HepG2 (cell line): ENCODE measurements at regions not wholly inside any gene's neighbourhood (a gene's known extent, or its start where the extent isn't known, plus 50 kb on each side); places are given as distances from the start of the nearest gene placed in this dataset.

Source experiments
- ATAC-seq: fragments of 200-7000 bp; cut with Tn5 transposase; 3 replicates; pipeline ENCODE4 v1.9.1; 2020; ENCODE audit warnings: mild to moderate bottlenecking, moderate library complexity
- BruUV-seq: library from RNA; stranded (reverse); fragments of 400-500 nt; replicated peaks from 2 replicates; lab custom pipeline; 2021; lab: Mats Ljungman, UMichigan
- CTCF ChIA-PET: fragments of 300-600 bp; formaldehyde crosslinking; extraction: SDS; loops from one replicate; lab custom pipeline; 2021; ENCODE audit warnings: low total read pairs, inconsistent platforms, low intra/inter-chr PET ratio; lab: Yijun Ruan, JAX
- POLR2A ChIA-PET: fragments of 350-600 bp; sonication (Branson Sonifier 250); formaldehyde crosslinking; loops from one replicate; lab custom pipeline; 2020; ENCODE audit warnings: antibody characterized with exemption, inconsistent platforms; lab: Yijun Ruan, JAX
- DNase-seq: peaks from one replicate; pipeline ENCODE4 v3.0.0-alpha.2; 2015; ENCODE audit warnings: low spot score
- FAIRE-seq: peaks from 3 replicates; lab custom pipeline; 2011; peaks lifted over from hg19 to GRCh38; lab: Jason Lieb, UNC
- H2AFZ ChIP-seq: one replicate; pipeline ENCODE4 v1.6.1; 2011; ENCODE audit warnings: low read length, inconsistent platforms
- H3K27ac ChIP-seq: fragments of 300-600 bp; 3 replicates; pipeline ENCODE4 v1.8.0; 2011; ENCODE audit warnings: mixed run types, mild to moderate bottlenecking, mixed read lengths, low read length, inconsistent platforms; ENCODE audit not compliant: insufficient read depth; ENCODE audit errors: extremely low read length
- H3K27me3 ChIP-seq, 2 experiments: fragments of 200-600 bp in 1 of 2; 2 replicates in 1 of 2; 3 replicates in 1 of 2; pipeline versions ENCODE4 v1.6.0 to v1.8.0; 2011; ENCODE audit warnings: low read length in 2 of 2, mild to moderate bottlenecking in 2 of 2, moderate library complexity in 2 of 2, inconsistent platforms in 1 of 2; ENCODE audit not compliant: insufficient read depth in 2 of 2, control insufficient read depth in 1 of 2
- H3K36me3 ChIP-seq, 2 experiments: fragments of 200-600 bp in 1 of 2; replicated peaks in 1 of 2; 2 replicates in 1 of 2; 3 replicates in 1 of 2; pipeline versions ENCODE4 v1.5.1 to v1.8.0; 2011; ENCODE audit warnings: low read length in 2 of 2, inconsistent platforms in 1 of 2; ENCODE audit not compliant: insufficient read depth in 2 of 2, control insufficient read depth in 1 of 2
- H3K4me1 ChIP-seq: 2 replicates; pipeline ENCODE4 v1.5.1; 2012; ENCODE audit warnings: low read length, inconsistent platforms; ENCODE audit not compliant: insufficient read depth
- H3K4me2 ChIP-seq: 2 replicates; pipeline ENCODE4 v1.6.0; 2011; ENCODE audit warnings: low read depth, low read length, inconsistent platforms
- H3K4me3 ChIP-seq, 3 experiments: fragments of 200-600 bp in 1 of 3; sonication (generic), shearing (Covaris generic) in 1 of 3; replicated peaks in 1 of 3; 2 replicates each; pipeline ENCODE4 v1.5.1; 2011 to 2016; ENCODE audit warnings: low read length in 3 of 3, inconsistent platforms in 2 of 3, low read depth in 2 of 3, mild to moderate bottlenecking in 2 of 3, control low read depth in 1 of 3, mixed read lengths in 1 of 3; ENCODE audit not compliant: insufficient read depth in 1 of 3
- H3K79me2 ChIP-seq: one replicate; pipeline ENCODE4 v1.6.1; 2011; ENCODE audit warnings: low read length, inconsistent platforms; ENCODE audit not compliant: insufficient read depth
- H3K9ac ChIP-seq: 2 replicates; pipeline ENCODE4 v1.6.0; 2011; ENCODE audit warnings: mild to moderate bottlenecking, low read depth, low read length, inconsistent platforms; ENCODE audit not compliant: insufficient read depth
- H3K9me3 ChIP-seq: 2 replicates; pipeline ENCODE4 v1.5.1; 2012; ENCODE audit warnings: mild to moderate bottlenecking, low read length
- H4K20me1 ChIP-seq: 2 replicates; pipeline ENCODE4 v1.6.0; 2011; ENCODE audit warnings: inconsistent platforms, mild to moderate bottlenecking, low read length, moderate library complexity; ENCODE audit not compliant: insufficient read depth
- CREB1 ChIP-seq, 2 experiments: fragments of 450-650 bp in 1 of 2; IDR thresholded peaks; 2 replicates each; pipeline ENCODE4 v1.6.1; 2016 to 2017; ENCODE audit warnings: control low read depth in 1 of 2, mild to moderate bottlenecking in 1 of 2, missing compliant biosample characterization in 1 of 2, missing genetic modification characterization in 1 of 2
- KAT7 ChIP-seq: IDR thresholded peaks from 2 replicates; pipeline ENCODE4 v1.6.1; 2018; ENCODE audit warnings: borderline replicate concordance, missing compliant biosample characterization
- MTF1 ChIP-seq: sonication (generic); formaldehyde crosslinking; IDR thresholded peaks from 2 replicates; pipeline ENCODE4 v1.5.0; 2020; ENCODE audit warnings: missing genetic modification reagents
- NFATC3 ChIP-seq: sonication (generic); formaldehyde crosslinking; IDR thresholded peaks from 2 replicates; pipeline ENCODE4 v1.5.1; 2020; ENCODE audit warnings: mild to moderate bottlenecking, missing genetic modification reagents
- RBM39 ChIP-seq: fragments of 200-400 bp; formaldehyde crosslinking; IDR thresholded peaks from one replicate; pipeline ENCODE4 v1.6.1; 2018; ENCODE audit warnings: antibody characterized with exemption, mild to moderate bottlenecking, low read depth, low read length; ENCODE audit not compliant: poor library complexity, severe bottlenecking
- ZNF501 ChIP-seq: sonication (generic); formaldehyde crosslinking; IDR thresholded peaks from 2 replicates; pipeline ENCODE4 v1.5.1; 2020; ENCODE audit warnings: mild to moderate bottlenecking, moderate library complexity, missing genetic modification reagents
- ZNF605 ChIP-seq: sonication (generic); formaldehyde crosslinking; IDR thresholded peaks from 2 replicates; pipeline ENCODE4 v1.8.0; 2022; ENCODE audit warnings: mild to moderate bottlenecking, missing genetic modification reagents
- WGBS: methylation state at CpG from one replicate; pipeline ENCODE4 v1.1.6; 2017; ENCODE audit warnings: low lambda C conversion rate; 5-methylcytosine and 5-hydroxymethylcytosine counted together
- in situ Hi-C: cut with HindIII; loops from 2 replicates; pipeline ENCODE4 v1.10.0; 2017; ENCODE audit warnings: low pct_unique_long_range_greater_than_20kb; ENCODE audit not compliant: extremely low pct_ligation_motif_present
- intact Hi-C: fragments of 100-400 bp; cut with micrococcal nuclease; formaldehyde crosslinking; loops from one replicate; pipeline ENCODE4 v1.10.0; 2022; ENCODE audit not compliant: unreplicated experiment
- TF ChIP-seq, protein P1 (sequence below): sonication (generic); formaldehyde crosslinking; IDR thresholded peaks from 2 replicates; pipeline ENCODE4 v1.4.0; 2020; ENCODE audit warnings: missing genetic modification reagents
- TF ChIP-seq, protein P2 (sequence below): sonication (generic); formaldehyde crosslinking; IDR thresholded peaks from 2 replicates; pipeline ENCODE4 v1.8.1; 2023; ENCODE audit warnings: mild to moderate bottlenecking, inconsistent platforms, moderate library complexity, missing genetic modification reagents, borderline replicate concordance
- TF ChIP-seq, protein P3 (sequence below): sonication (generic); formaldehyde crosslinking; IDR thresholded peaks from 2 replicates; pipeline ENCODE4 v1.5.1; 2020; ENCODE audit warnings: missing genetic modification reagents, mild to moderate bottlenecking, borderline replicate concordance

DNA sequence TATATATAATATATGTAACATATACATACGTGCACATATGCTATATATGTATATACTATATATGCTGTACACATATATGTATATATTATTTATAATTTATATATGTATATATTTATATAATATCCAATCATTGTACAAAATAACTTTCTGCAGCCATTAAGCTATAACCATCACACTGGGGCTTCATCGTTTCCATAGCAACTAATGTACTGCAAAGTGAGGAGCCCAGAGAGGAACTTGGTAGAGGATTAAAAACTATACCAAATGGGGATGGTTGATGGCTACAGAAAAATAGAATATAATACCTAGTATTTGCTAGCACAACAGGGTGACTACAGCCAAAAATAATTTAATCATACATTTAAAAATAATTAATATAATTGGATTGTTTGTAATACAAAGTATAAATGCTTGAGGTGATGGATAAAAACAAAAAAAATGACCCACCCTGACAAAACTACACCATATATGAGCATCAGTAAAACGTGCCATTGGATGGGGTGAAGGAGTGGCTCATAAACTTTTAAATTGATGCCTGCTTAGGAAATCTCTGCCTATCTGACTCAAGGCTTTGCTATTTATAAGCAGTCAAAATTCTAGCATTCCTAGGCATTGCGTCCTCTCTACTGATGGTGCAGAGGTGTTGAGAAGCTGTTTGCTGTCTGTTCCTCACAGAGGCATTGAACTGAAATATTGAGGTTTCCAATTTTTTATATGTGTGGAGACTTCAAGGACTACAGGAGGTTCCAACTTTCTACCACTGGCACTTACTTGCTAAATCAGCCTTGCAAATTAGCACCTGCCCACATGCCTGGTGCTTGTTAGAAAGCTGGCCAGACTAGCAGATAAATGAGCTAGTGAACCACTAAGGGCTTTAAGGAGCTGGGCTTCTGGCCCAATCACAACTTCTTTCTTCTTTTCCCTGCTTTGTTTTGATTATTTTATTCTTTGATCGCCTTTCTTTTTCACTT, 190.1 kb downstream of the SCP2D1 start:
- ChIA-PET POLR2A (no interaction called here), CTCF (no interaction called here)
- no peaks in the 10 kb centered on the region for H3K9me3 ChIP-seq
- WGBS = 26% methylated on average over 5 of the region's 5 CpGs
- H3K4me3 ChIP-seq = no peak overlapping the region
- FAIRE-seq = no peak
- no peaks in the 10 kb centered on the region for H3K79me2 ChIP-seq
- intact Hi-C loops (no loop called here), in situ Hi-C loops (no loop called here)
- TF ChIP-seq MTF1 (CRISPR knock-in tag) (no peak), ZNF501 (CRISPR knock-in tag) (no peak), ZNF605 (CRISPR knock-in tag) (no peak), RBM39 (no peak), CREB1 (IDR thresholded peaks at IDR 0.05) (no peak), CREB1 (CRISPR knock-in tag; IDR thresholded peaks at IDR 0.05) (no peak), KAT7 (no peak), NFATC3 (no peak)
- TF ChIP-seq, protein P1, sequence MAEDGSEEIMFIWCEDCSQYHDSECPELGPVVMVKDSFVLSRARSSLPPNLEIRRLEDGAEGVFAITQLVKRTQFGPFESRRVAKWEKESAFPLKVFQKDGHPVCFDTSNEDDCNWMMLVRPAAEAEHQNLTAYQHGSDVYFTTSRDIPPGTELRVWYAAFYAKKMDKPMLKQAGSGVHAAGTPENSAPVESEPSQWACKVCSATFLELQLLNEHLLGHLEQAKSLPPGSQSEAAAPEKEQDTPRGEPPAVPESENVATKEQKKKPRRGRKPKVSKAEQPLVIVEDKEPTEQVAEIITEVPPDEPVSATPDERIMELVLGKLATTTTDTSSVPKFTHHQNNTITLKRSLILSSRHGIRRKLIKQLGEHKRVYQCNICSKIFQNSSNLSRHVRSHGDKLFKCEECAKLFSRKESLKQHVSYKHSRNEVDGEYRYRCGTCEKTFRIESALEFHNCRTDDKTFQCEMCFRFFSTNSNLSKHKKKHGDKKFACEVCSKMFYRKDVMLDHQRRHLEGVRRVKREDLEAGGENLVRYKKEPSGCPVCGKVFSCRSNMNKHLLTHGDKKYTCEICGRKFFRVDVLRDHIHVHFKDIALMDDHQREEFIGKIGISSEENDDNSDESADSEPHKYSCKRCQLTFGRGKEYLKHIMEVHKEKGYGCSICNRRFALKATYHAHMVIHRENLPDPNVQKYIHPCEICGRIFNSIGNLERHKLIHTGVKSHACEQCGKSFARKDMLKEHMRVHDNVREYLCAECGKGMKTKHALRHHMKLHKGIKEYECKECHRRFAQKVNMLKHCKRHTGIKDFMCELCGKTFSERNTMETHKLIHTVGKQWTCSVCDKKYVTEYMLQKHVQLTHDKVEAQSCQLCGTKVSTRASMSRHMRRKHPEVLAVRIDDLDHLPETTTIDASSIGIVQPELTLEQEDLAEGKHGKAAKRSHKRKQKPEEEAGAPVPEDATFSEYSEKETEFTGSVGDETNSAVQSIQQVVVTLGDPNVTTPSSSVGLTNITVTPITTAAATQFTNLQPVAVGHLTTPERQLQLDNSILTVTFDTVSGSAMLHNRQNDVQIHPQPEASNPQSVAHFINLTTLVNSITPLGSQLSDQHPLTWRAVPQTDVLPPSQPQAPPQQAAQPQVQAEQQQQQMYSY (CRISPR knock-in tag) = no peak
- TF ChIP-seq, protein P2, sequence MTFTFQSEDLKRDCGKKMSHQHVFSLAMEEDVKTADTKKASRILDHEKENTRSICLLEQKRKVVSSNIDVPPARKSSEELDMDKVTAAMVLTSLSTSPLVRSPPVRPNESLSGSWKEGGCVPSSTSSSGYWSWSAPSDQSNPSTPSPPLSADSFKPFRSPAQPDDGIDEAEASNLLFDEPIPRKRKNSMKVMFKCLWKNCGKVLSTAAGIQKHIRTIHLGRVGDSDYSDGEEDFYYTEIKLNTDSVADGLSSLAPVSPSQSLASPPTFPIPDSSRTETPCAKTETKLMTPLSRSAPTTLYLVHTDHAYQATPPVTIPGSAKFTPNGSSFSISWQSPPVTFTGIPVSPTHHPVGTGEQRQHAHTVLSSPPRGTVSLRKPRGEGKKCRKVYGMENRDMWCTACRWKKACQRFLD (CRISPR knock-in tag) = no peak
- TF ChIP-seq, protein P3, sequence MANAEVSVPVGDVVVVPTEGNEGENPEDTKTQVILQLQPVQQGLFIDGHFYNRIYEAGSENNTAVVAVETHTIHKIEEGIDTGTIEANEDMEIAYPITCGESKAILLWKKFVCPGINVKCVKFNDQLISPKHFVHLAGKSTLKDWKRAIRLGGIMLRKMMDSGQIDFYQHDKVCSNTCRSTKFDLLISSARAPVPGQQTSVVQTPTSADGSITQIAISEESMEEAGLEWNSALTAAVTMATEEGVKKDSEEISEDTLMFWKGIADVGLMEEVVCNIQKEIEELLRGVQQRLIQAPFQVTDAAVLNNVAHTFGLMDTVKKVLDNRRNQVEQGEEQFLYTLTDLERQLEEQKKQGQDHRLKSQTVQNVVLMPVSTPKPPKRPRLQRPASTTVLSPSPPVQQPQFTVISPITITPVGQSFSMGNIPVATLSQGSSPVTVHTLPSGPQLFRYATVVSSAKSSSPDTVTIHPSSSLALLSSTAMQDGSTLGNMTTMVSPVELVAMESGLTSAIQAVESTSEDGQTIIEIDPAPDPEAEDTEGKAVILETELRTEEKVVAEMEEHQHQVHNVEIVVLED (CRISPR knock-in tag) = no peak
- no peaks in the 10 kb centered on the region for H3K27me3 ChIP-seq
- H3K4me2 ChIP-seq = no peak overlapping the region
- no TSS peak for BruUV-seq
- no peaks in the 10 kb centered on the region for H3K36me3 ChIP-seq
- no peak for DNase-seq
- H3K9ac ChIP-seq = no peak overlapping the region
- no peaks in the 10 kb centered on the region for H4K20me1 ChIP-seq
- ATAC-seq = no peak
- no peaks in the 10 kb centered on the region for H3K4me1 ChIP-seq
- no peak overlapping the region for H2AFZ ChIP-seq
- no peak overlapping the region for H3K27ac ChIP-seq
